IMR-90 (cell line): ENCODE measurements at regions not wholly inside any gene's neighbourhood (a gene's known extent, or its start where the extent isn't known, plus 50 kb on each side); places are given as distances from the start of the nearest gene placed in this dataset.

Experiments used
- ATAC-seq: fragments of 200-7000 bp; cut with Tn5 transposase; 2 replicates; pipeline ENCODE4 v1.9.1; 2020; ENCODE audit warnings: low read depth, mild to moderate bottlenecking, moderate library complexity
- BruUV-seq: library from RNA; stranded (reverse); fragments of 400-500 nt; replicated peaks from 2 replicates; lab custom pipeline; 2021; lab: Mats Ljungman, UMichigan
- CTCF ChIA-PET: fragments of 300-600 bp; formaldehyde crosslinking; extraction: SDS; loops from one replicate; lab custom pipeline; 2021; ENCODE audit warnings: antibody characterized with exemption; lab: Yijun Ruan, JAX
- POLR2A ChIA-PET: fragments of 300-600 bp; sonication (Branson Sonifier 250); formaldehyde crosslinking; loops from one replicate; lab custom pipeline; 2022; ENCODE audit warnings: antibody characterized with exemption; ENCODE audit not compliant: unreplicated experiment; lab: Charles Lee
- DNase-seq: peaks from one replicate; pipeline ENCODE4 v3.0.0; 2013
- H2AFZ ChIP-seq: replicated peaks from 2 replicates; pipeline ENCODE3; 2013; ENCODE audit warnings: low read length, mild to moderate bottlenecking; ENCODE audit not compliant: poor library complexity
- H2AK5ac ChIP-seq: 2 replicates; pipeline ENCODE4 v1.6.1; 2013; ENCODE audit warnings: low read depth, low read length, inconsistent platforms
- H2AK9ac ChIP-seq: replicated peaks from 2 replicates; pipeline ENCODE3; 2013; ENCODE audit warnings: mild to moderate bottlenecking, low read depth, low read length, moderate library complexity; ENCODE audit not compliant: poor library complexity
- H2BK120ac ChIP-seq: 2 replicates; pipeline ENCODE4 v1.6.1; 2013; ENCODE audit warnings: low read depth, low read length, inconsistent platforms
- H2BK15ac ChIP-seq: 3 replicates; pipeline ENCODE4 v1.6.1; 2013; ENCODE audit warnings: low read depth, low read length, inconsistent platforms
- H2BK20ac ChIP-seq: 2 replicates; pipeline ENCODE4 v1.6.1; 2013; ENCODE audit warnings: low read depth, mild to moderate bottlenecking, inconsistent platforms, low read length, moderate library complexity
- H2BK5ac ChIP-seq: 2 replicates; pipeline ENCODE4 v1.6.1; 2013; ENCODE audit warnings: mild to moderate bottlenecking, low read depth, low read length, inconsistent platforms; ENCODE audit not compliant: poor library complexity, severe bottlenecking
- H3K14ac ChIP-seq: replicated peaks from 2 replicates; pipeline ENCODE4 v1.6.1; 2013; ENCODE audit warnings: low read depth, low read length, inconsistent platforms
- H3K18ac ChIP-seq: 2 replicates; pipeline ENCODE4 v1.6.1; 2013; ENCODE audit warnings: low read depth, low read length, control low read depth
- H3K23ac ChIP-seq: 2 replicates; pipeline ENCODE4 v1.6.1; 2013; ENCODE audit warnings: low read depth, low read length, inconsistent platforms
- H3K27ac ChIP-seq: 2 replicates; pipeline ENCODE4 v1.5.1; 2013; ENCODE audit warnings: mild to moderate bottlenecking, control low read depth, low read length; ENCODE audit not compliant: insufficient read depth
- H3K27me3 ChIP-seq: 2 replicates; pipeline ENCODE4 v1.6.1; 2013; ENCODE audit warnings: low read length; ENCODE audit not compliant: control insufficient read depth, insufficient read depth
- H3K36me3 ChIP-seq: 2 replicates; pipeline ENCODE4 v1.6.1; 2013; ENCODE audit warnings: low read length, mixed read lengths; ENCODE audit not compliant: control insufficient read depth, insufficient read depth
- H3K4ac ChIP-seq: 2 replicates; pipeline ENCODE4 v1.6.1; 2013; ENCODE audit warnings: low read depth, low read length, inconsistent platforms
- H3K4me1 ChIP-seq: 2 replicates; pipeline ENCODE4 v1.6.1; 2013; ENCODE audit warnings: low read length, mixed read lengths; ENCODE audit not compliant: control insufficient read depth, insufficient read depth
- H3K4me2 ChIP-seq: 2 replicates; pipeline ENCODE4 v1.6.1; 2013; ENCODE audit warnings: low read depth, mild to moderate bottlenecking, control low read depth, low read length, moderate library complexity
- H3K4me3 ChIP-seq: 2 replicates; pipeline ENCODE4 v1.5.1; 2013; ENCODE audit warnings: low read depth, mild to moderate bottlenecking, control low read depth, low read length, moderate library complexity; ENCODE audit not compliant: insufficient read depth
- H3K56ac ChIP-seq: 2 replicates; pipeline ENCODE4 v1.6.1; 2013; ENCODE audit warnings: low read length, inconsistent platforms; ENCODE audit not compliant: insufficient read depth; ENCODE audit errors: extremely low read depth
- H3K79me1 ChIP-seq, 2 experiments: 2 replicates each; pipeline ENCODE4 v1.6.1; 2013; ENCODE audit warnings: low read length in 2 of 2, inconsistent platforms in 1 of 2, low read depth in 1 of 2
- H3K9ac ChIP-seq: 2 replicates; pipeline ENCODE4 v1.6.1; 2013; ENCODE audit warnings: low read depth, low read length, control low read depth
- H3K9me1 ChIP-seq: 2 replicates; pipeline ENCODE4 v1.6.1; 2013; ENCODE audit warnings: low read length, inconsistent platforms; ENCODE audit not compliant: insufficient read depth
- H3K9me3 ChIP-seq: 2 replicates; pipeline ENCODE4 v1.6.1; 2013; ENCODE audit warnings: low read length; ENCODE audit not compliant: control insufficient read depth, insufficient read depth
- H4K20me1 ChIP-seq: 2 replicates; pipeline ENCODE4 v1.6.1; 2013; ENCODE audit warnings: low read length, inconsistent platforms; ENCODE audit not compliant: insufficient read depth
- H4K5ac ChIP-seq: 2 replicates; pipeline ENCODE4 v1.6.1; 2013; ENCODE audit warnings: mild to moderate bottlenecking, low read depth, low read length, control low read depth
- H4K8ac ChIP-seq, 2 experiments: 2 replicates each; pipeline ENCODE4 v1.6.1; 2013; ENCODE audit warnings: low read depth in 2 of 2, low read length in 2 of 2, control low read depth in 1 of 2, inconsistent platforms in 1 of 2
- H4K91ac ChIP-seq: 2 replicates; pipeline ENCODE4 v1.6.1; 2013; ENCODE audit warnings: low read depth, low read length, inconsistent platforms; ENCODE audit not compliant: insufficient read depth
- CEBPB ChIP-seq: IDR thresholded peaks from 2 replicates; pipeline ENCODE4 v1.6.1; 2012; ENCODE audit warnings: low read depth, low read length, improper control_type of control experiment
- FOS ChIP-seq: fragments of 150-350 bp; IDR thresholded peaks from 2 replicates; pipeline ENCODE4 v1.6.1; 2016; ENCODE audit warnings: low read depth, low read length
- MAZ ChIP-seq: IDR thresholded peaks from 2 replicates; pipeline ENCODE4 v1.6.1; 2012; ENCODE audit warnings: low read depth, mild to moderate bottlenecking, low read length, improper control_type of control experiment, moderate library complexity, borderline replicate concordance
- MXI1 ChIP-seq: IDR thresholded peaks from 2 replicates; pipeline ENCODE4 v1.6.1; 2012; ENCODE audit warnings: low read depth, mild to moderate bottlenecking, low read length, moderate library complexity, borderline replicate concordance
- RAD21 ChIP-seq: IDR thresholded peaks from 2 replicates; pipeline ENCODE4 v1.6.1; 2012; ENCODE audit warnings: low read length, improper control_type of control experiment
- WGBS, 2 experiments: methylation state at CpG; one replicate each; pipeline versions ENCODE4 v1.1.5 to v1.1.7; 2013; ENCODE audit warnings: missing lambda C conversion rate in 2 of 2; ENCODE audit not compliant: insufficient read length in 1 of 2; ENCODE audit errors: extremely low coverage in 2 of 2; 5-methylcytosine and 5-hydroxymethylcytosine counted together
- dilution Hi-C: fragments of 300-500 bp; cut with HindIII; formaldehyde crosslinking; loops from one replicate; pipeline ENCODE4 v1.14.3; 2018; ENCODE audit warnings: low sequenced_read_pairs; ENCODE audit not compliant: unreplicated experiment
- in situ Hi-C: fragments of 300-500 bp; cut with MboI; formaldehyde crosslinking; loops from 3 replicates; pipeline ENCODE4 v1.14.3; 2019; ENCODE audit warnings: low sequenced_read_pairs, inconsistent platforms, mixed read lengths
- intact Hi-C: fragments of 100-400 bp; cut with micrococcal nuclease; formaldehyde crosslinking; loops from 2 replicates; pipeline ENCODE4 v1.10.0; 2022

DNA sequence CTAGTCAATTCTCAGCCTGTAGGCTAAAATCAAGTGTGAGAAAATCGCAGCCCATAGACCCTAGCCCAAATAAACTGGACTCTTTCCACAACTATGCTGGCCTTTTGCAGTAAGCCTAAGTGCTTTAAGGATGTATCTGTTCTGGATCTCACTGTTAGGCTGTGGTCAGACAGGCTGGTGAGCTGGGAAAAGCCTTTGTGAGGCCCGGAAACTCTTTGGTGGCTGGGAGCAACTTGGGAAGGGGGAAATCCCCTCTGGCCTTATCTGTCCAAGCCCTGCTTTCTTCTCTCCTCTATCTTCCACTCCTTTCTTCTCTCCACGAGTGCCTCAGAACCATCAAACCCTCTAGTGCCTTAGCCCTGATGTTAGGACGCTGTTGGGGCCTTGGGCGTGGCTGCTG is 135.4 kb downstream of the LACC1 start:
- no peak overlapping the region for H4K5ac ChIP-seq
- no peak overlapping the region for H4K91ac ChIP-seq
- ATAC-seq, result no peak
- no CpG with 5 or more reads among the region's 5 CpGs for WGBS, 2 experiments
- H3K36me3 ChIP-seq, result no peaks in the 10 kb centered on the region
- 0 out of 2 replicates have a peak, but pooled peaks cover 2% of the 10 kb centered on the region for H3K4me1 ChIP-seq
- no peak overlapping the region for H3K4me3 ChIP-seq
- no peak overlapping the region for H2BK5ac ChIP-seq
- no peak overlapping the region for H2AK9ac ChIP-seq
- intact Hi-C loops, result no loop called here
- H3K9me3 ChIP-seq, result no peaks in the 10 kb centered on the region
- no peak overlapping the region for H2BK15ac ChIP-seq
- no peaks in the 10 kb centered on the region for H4K20me1 ChIP-seq
- H3K56ac ChIP-seq, result no peak overlapping the region
- no peak overlapping the region for H2AFZ ChIP-seq
- peaks cover 4% of the 10 kb centered on the region; the same call in 1 of the 2 replicates for H3K9me1 ChIP-seq
- 0 out of 2 replicates have a peak overlapping the region, but pooled peaks have one; percentile 4 for H3K4ac ChIP-seq
- TF ChIP-seq MXI1 (no peak), CEBPB (no peak), MAZ (no peak), FOS (no peak), RAD21 (no peak)
- no peak overlapping the region for H2BK120ac ChIP-seq
- no peak overlapping the region for H3K27ac ChIP-seq
- H3K14ac ChIP-seq, result no peak overlapping the region; the same call in 1 of the 2 replicates
- in situ Hi-C loops, result no loop called here
- no peak overlapping the region for H3K4me2 ChIP-seq
- H2AK5ac ChIP-seq, result peak overlapping the region; percentile 47
- no peak overlapping the region for H2BK20ac ChIP-seq
- POLR2A ChIA-PET, result no interaction called here
- H3K23ac ChIP-seq, result no peak overlapping the region
- no peak for DNase-seq
- H4K8ac ChIP-seq, result no peak overlapping the region
- H3K9ac ChIP-seq, result no peak overlapping the region
- H3K79me1 ChIP-seq, result no peaks in the 10 kb centered on the region
- CTCF ChIA-PET, result no interaction called here
- BruUV-seq, result no TSS peak
- H3K27me3 ChIP-seq, result no peaks in the 10 kb centered on the region
- no peak overlapping the region for H3K18ac ChIP-seq
- dilution Hi-C loops, result no loop called here
